ENCODE measurements at regions not wholly inside any gene's neighbourhood (a gene's known extent, or its start where the extent isn't known, plus 50 kb on each side); places are given as distances from the start of the nearest gene placed in this dataset.

DNA sequence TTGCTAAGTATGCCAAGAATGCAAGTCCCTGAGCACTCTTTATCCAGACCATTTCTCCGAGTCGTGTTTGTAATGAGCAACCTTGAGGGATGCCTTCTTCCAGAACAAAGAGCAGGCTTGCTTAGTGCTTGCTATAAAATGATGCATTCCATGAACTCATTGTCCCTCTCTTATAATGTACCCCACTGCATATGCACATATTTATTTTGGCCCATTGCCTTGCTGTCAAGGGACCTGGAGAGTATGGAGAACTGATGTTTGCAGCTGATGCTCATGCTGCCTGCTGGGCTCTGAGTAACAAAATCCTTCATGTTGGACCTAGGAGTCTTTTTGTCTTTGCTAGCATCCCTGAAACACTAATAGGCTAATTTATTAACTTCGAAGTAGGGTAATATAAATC, 97.8 kb upstream of the AADACL2 start:
- 0 out of 2 replicates have a peak, but pooled peaks cover 3% of the 10 kb centered on the region for H3K9me2 ChIP-seq (ENCODE audit: insufficient read depth)
- H3K79me2 ChIP-seq (ENCODE audit: insufficient read depth): no peaks in the 10 kb centered on the region
- no peaks in the 10 kb centered on the region for H3K36me3 ChIP-seq (ENCODE audit: low read depth)
- no peaks in the 10 kb centered on the region for H3F3A ChIP-seq (ENCODE audit: insufficient read depth)
- H3K27ac ChIP-seq: no peak overlapping the region
- in situ Hi-C loops (cut with MboI): no loop called here
- no peak overlapping the region for H3K4me2 ChIP-seq (ENCODE audit: unreplicated experiment)
- H3K9me3 ChIP-seq (ENCODE audit: low read depth): no peaks in the 10 kb centered on the region
- TF ChIP-seq EZH2phosphoT487 (IDR thresholded peaks at IDR 0.05; ENCODE audit: insufficient read depth, low read depth) (no peak), EZH2 (IDR thresholded peaks at IDR 0.05; ENCODE audit: insufficient read depth, poor library complexity, severe bottlenecking) (no peak)
- no peaks in the 10 kb centered on the region for H3K4me1 ChIP-seq (ENCODE audit: insufficient read depth)
- WGBS, 2 experiments (ENCODE audit: low coverage in 1 of 2, low lambda C conversion rate in 2 of 2, missing lambda C conversion rate in 2 of 2): 93% methylated on average over 3 of the region's 3 CpGs
- no peak for DNase-seq
- H3K9ac ChIP-seq: no peak overlapping the region
- H2AFZ ChIP-seq: no peak overlapping the region
- no peaks in the 10 kb centered on the region for H4K20me1 ChIP-seq (ENCODE audit: insufficient read depth)
- H3K27me3 ChIP-seq (replicated peaks; ENCODE audit: insufficient read depth): no peaks in the 10 kb centered on the region
- H3K4me3 ChIP-seq: no peak overlapping the region

GRCh38 chr3:151631946-151632345, 101.8 kb upstream of the AADACL2 start:
- no peak overlapping the region for H3K27ac ChIP-seq
- H2AFZ ChIP-seq: no peak overlapping the region
- no peaks in the 10 kb centered on the region for H3K9me3 ChIP-seq (ENCODE audit: low read depth)
- no peak overlapping the region for H3K9ac ChIP-seq
- in situ Hi-C loops (cut with MboI): no loop called here
- H3K27me3 ChIP-seq (replicated peaks; ENCODE audit: insufficient read depth): no peaks in the 10 kb centered on the region
- H3F3A ChIP-seq (ENCODE audit: insufficient read depth): no peaks in the 10 kb centered on the region
- H3K4me3 ChIP-seq: no peak overlapping the region
- H3K9me2 ChIP-seq (ENCODE audit: insufficient read depth): peaks cover 3% of the 10 kb centered on the region; the same call in 1 of the 2 replicates
- no peaks in the 10 kb centered on the region for H3K79me2 ChIP-seq (ENCODE audit: insufficient read depth)
- H3K4me1 ChIP-seq (ENCODE audit: insufficient read depth): no peaks in the 10 kb centered on the region
- no peaks in the 10 kb centered on the region for H4K20me1 ChIP-seq (ENCODE audit: insufficient read depth)
- H3K4me2 ChIP-seq (ENCODE audit: unreplicated experiment): no peak overlapping the region
- 9 to 10% methylated on average over 2 of the region's 2 CpGs for WGBS, 2 experiments (ENCODE audit: low coverage in 1 of 2, low lambda C conversion rate in 2 of 2, missing lambda C conversion rate in 2 of 2)
- TF ChIP-seq EZH2 (IDR thresholded peaks at IDR 0.05; ENCODE audit: insufficient read depth, poor library complexity, severe bottlenecking) (no peak), EZH2phosphoT487 (IDR thresholded peaks at IDR 0.05; ENCODE audit: insufficient read depth, low read depth) (no peak)
- no peak for DNase-seq
- H3K36me3 ChIP-seq (ENCODE audit: low read depth): no peaks in the 10 kb centered on the region

- Histone ChIP-seq H4K20me1 (ENCODE audit: insufficient read depth) (no peaks in the 10 kb centered on the region), H3K9me3 (ENCODE audit: low read depth) (no peaks in the 10 kb centered on the region), H3K4me2 (ENCODE audit: unreplicated experiment) (no peak overlapping the region), H3K27me3 (replicated peaks; ENCODE audit: insufficient read depth) (no peaks in the 10 kb centered on the region), H2AFZ (no peak overlapping the region), H3K79me2 (ENCODE audit: insufficient read depth) (no peaks in the 10 kb centered on the region), H3F3A (ENCODE audit: insufficient read depth) (no peaks in the 10 kb centered on the region), H3K4me3 (no peak overlapping the region), H3K27ac (no peak overlapping the region), H3K9me2 (ENCODE audit: insufficient read depth) (peaks cover 3% of the 10 kb centered on the region; the same call in 1 of the 2 replicates), H3K9ac (no peak overlapping the region), H3K36me3 (ENCODE audit: low read depth) (no peaks in the 10 kb centered on the region), H3K4me1 (ENCODE audit: insufficient read depth) (no peaks in the 10 kb centered on the region)
- no peak for TF ChIP-seq EZH2phosphoT487 (IDR thresholded peaks at IDR 0.05; ENCODE audit: insufficient read depth, low read depth)
- no peak for TF ChIP-seq EZH2 (IDR thresholded peaks at IDR 0.05; ENCODE audit: insufficient read depth, poor library complexity, severe bottlenecking)
- 15 to 16% methylated on average over 1 of the region's 1 CpG for WGBS, 2 experiments (ENCODE audit: low coverage in 1 of 2, low lambda C conversion rate in 2 of 2, missing lambda C conversion rate in 2 of 2)
- in situ Hi-C loops (cut with MboI): no loop called here
- DNase-seq: peak; percentile 45
These were observed 102.7 kb upstream of the AADACL2 start for GRCh38 chr3:151630938-151631441.

GRCh38 chr3:151630035-151630434, 103.7 kb upstream of the AADACL2 start:
- no peak overlapping the region for H3K9ac ChIP-seq
- H4K20me1 ChIP-seq (ENCODE audit: insufficient read depth): no peaks in the 10 kb centered on the region
- no peak overlapping the region for H3K4me3 ChIP-seq
- DNase-seq: no peak
- no peaks in the 10 kb centered on the region for H3K9me3 ChIP-seq (ENCODE audit: low read depth)
- H2AFZ ChIP-seq: no peak overlapping the region
- no peaks in the 10 kb centered on the region for H3K4me1 ChIP-seq (ENCODE audit: insufficient read depth)
- H3K27me3 ChIP-seq (replicated peaks; ENCODE audit: insufficient read depth): no peaks in the 10 kb centered on the region
- no peak for TF ChIP-seq EZH2phosphoT487 (IDR thresholded peaks at IDR 0.05; ENCODE audit: insufficient read depth, low read depth)
- TF ChIP-seq EZH2 (IDR thresholded peaks at IDR 0.05; ENCODE audit: insufficient read depth, poor library complexity, severe bottlenecking): no peak
- H3K9me2 ChIP-seq (ENCODE audit: insufficient read depth): peaks cover 3% of the 10 kb centered on the region; the same call in 1 of the 2 replicates
- no peaks in the 10 kb centered on the region for H3K79me2 ChIP-seq (ENCODE audit: insufficient read depth)
- H3K4me2 ChIP-seq (ENCODE audit: unreplicated experiment): no peak overlapping the region
- no peak overlapping the region for H3K27ac ChIP-seq
- in situ Hi-C loops (cut with MboI): no loop called here
- no peaks in the 10 kb centered on the region for H3F3A ChIP-seq (ENCODE audit: insufficient read depth)
- 27 to 33% methylated on average over 3 of the region's 3 CpGs for WGBS, 2 experiments (ENCODE audit: low coverage in 1 of 2, low lambda C conversion rate in 2 of 2, missing lambda C conversion rate in 2 of 2)
- H3K36me3 ChIP-seq (ENCODE audit: low read depth): no peaks in the 10 kb centered on the region

GRCh38 chr3:151625586-151625985, 108.1 kb upstream of the AADACL2 start:
- Histone ChIP-seq H3K79me2 (ENCODE audit: insufficient read depth) (no peaks in the 10 kb centered on the region), H4K20me1 (ENCODE audit: insufficient read depth) (no peaks in the 10 kb centered on the region), H3K4me1 (ENCODE audit: insufficient read depth) (no peaks in the 10 kb centered on the region), H3K9me3 (ENCODE audit: low read depth) (no peaks in the 10 kb centered on the region), H3K27me3 (replicated peaks; ENCODE audit: insufficient read depth) (no peaks in the 10 kb centered on the region), H3K9me2 (ENCODE audit: insufficient read depth) (no peaks in the 10 kb centered on the region; the same call in 1 of the 2 replicates), H2AFZ (no peak overlapping the region), H3K4me3 (no peak overlapping the region), H3K27ac (no peak overlapping the region), H3K9ac (no peak overlapping the region), H3K36me3 (ENCODE audit: low read depth) (no peaks in the 10 kb centered on the region), H3K4me2 (ENCODE audit: unreplicated experiment) (no peak overlapping the region), H3F3A (ENCODE audit: insufficient read depth) (no peaks in the 10 kb centered on the region)
- 15 to 23% methylated on average over 1 of the region's 1 CpG for WGBS, 2 experiments (ENCODE audit: low coverage in 1 of 2, low lambda C conversion rate in 2 of 2, missing lambda C conversion rate in 2 of 2)
- in situ Hi-C loops (cut with MboI): no loop called here
- no peak for TF ChIP-seq EZH2 (IDR thresholded peaks at IDR 0.05; ENCODE audit: insufficient read depth, poor library complexity, severe bottlenecking)
- TF ChIP-seq EZH2phosphoT487 (IDR thresholded peaks at IDR 0.05; ENCODE audit: insufficient read depth, low read depth): no peak
- DNase-seq: no peak
